ENCODE measurements at regions not wholly inside any gene's neighbourhood (a gene's known extent, or its start where the extent isn't known, plus 50 kb on each side); places are given as distances from the start of the nearest gene placed in this dataset.
"Not testable (repeated sequence)": the region's sequence is repeated elsewhere in the genome, so short reads cannot be mapped to it uniquely, and the experiment has no call there.

- no peak for DNase-seq
Observed at GRCh38 chr1:29800120-29800519, 563.8 kb downstream of the PTPRU start.

GRCh38 chr1:29798699-29799566 lies 562.6 kb downstream of the PTPRU start:
- no peak for DNase-seq

GRCh38 chr1:29797125-29797524 lies 560.8 kb downstream of the PTPRU start:
- DNase-seq: not testable (repeated sequence)

- DNase-seq: not testable (repeated sequence)
Observed at GRCh38 chr1:29795965-29796364, 559.6 kb downstream of the PTPRU start.

- DNase-seq: no peak
Observed at GRCh38 chr1:29793653-29794348, 557.5 kb downstream of the PTPRU start.

GRCh38 chr1:29793101-29793546 lies 556.8 kb downstream of the PTPRU start:
- peak; percentile 80 for DNase-seq

GRCh38 chr1:29789910-29790247 lies 553.6 kb downstream of the PTPRU start:
- DNase-seq: no peak

GRCh38 chr1:29789221-29789909 lies 553.0 kb downstream of the PTPRU start:
- DNase-seq: no peak

- DNase-seq: no peak
Observed at GRCh38 chr1:29786791-29787732, 550.7 kb downstream of the PTPRU start.

- no peak for DNase-seq
Observed at GRCh38 chr1:29786195-29786594, 549.9 kb downstream of the PTPRU start.

- DNase-seq: no peak
Observed at GRCh38 chr1:29785554-29785953, 549.2 kb downstream of the PTPRU start.

- DNase-seq: no peak
Observed at GRCh38 chr1:29785137-29785527, 548.8 kb downstream of the PTPRU start.

GRCh38 chr1:29784276-29785136 lies 548.2 kb downstream of the PTPRU start:
- no peak for DNase-seq

GRCh38 chr1:29783508-29784275 lies 547.4 kb downstream of the PTPRU start:
- no peak for DNase-seq

GRCh38 chr1:29782846-29783507 lies 546.7 kb downstream of the PTPRU start:
- no peak for DNase-seq

GRCh38 chr1:29779146-29779545 lies 542.8 kb downstream of the PTPRU start:
- no peak for DNase-seq

GRCh38 chr1:29777522-29777921 lies 541.2 kb downstream of the PTPRU start:
- DNase-seq: no peak

- no peak for DNase-seq
Observed at GRCh38 chr1:29774355-29774754, 538.0 kb downstream of the PTPRU start.

GRCh38 chr1:29772584-29773100 lies 536.3 kb downstream of the PTPRU start:
- no peak for DNase-seq

Data from fibroblast of skin of right quadriceps (primary cell).